Heart left ventricle (tissue), 13 donors: ENCODE measurements at regions not wholly inside any gene's neighbourhood (a gene's known extent, or its start where the extent isn't known, plus 50 kb on each side); places are given as distances from the start of the nearest gene placed in this dataset.

Experiments
- POLR2A ChIP-seq, 2 donors: fragments of 450-650 bp; IDR thresholded peaks; one replicate each; pipeline ENCODE4 v1.6.1; 2017; ENCODE audit warnings: antibody characterized with exemption in 2 of 2, mild to moderate bottlenecking in 2 of 2, moderate library complexity in 2 of 2
- TF ChIP-seq, protein P1 (sequence below), 12 donors: fragments of 200-600 bp; sonication (generic) in 4 of 12; IDR thresholded peaks; one replicate each; pipeline versions ENCODE4 v1.5.0 to v1.8.0; 2018 to 2022; ENCODE audit warnings: antibody characterized with exemption in 12 of 12, mild to moderate bottlenecking in 5 of 12
- donor health status: ischemic (EF 13 %, LVEDD 7.1; RV severe dilation, severe dysfunction).
- donor health status: DM: no; HTN: yes; CAD: no.
- donor health status: DM: no; HTN: no; CAD: no.
- donor health status: ischemic (EF 25% LVEDD 6.9; RV normal size, moderate dysfunction).
- donor health status: ischemic (EF 25% LVEDD 5.7; RV mildly dilated, moderate dysfunction).
- donor health status: ischemic (EF 35%, LVEDD 5.7; RV mildly dilated, moderate dysfunction).
- donor health status: nonischemic (EF 11% LVEDD 7.7; RV severe dilation, severe dysfunction).
- donor health status: DM: yes; HTN: yes; CAD: no.
- donor health status: PGD.
- donor health status: ischemic (EF 29% LVEDD 5.4; RV normal size, mild dysfunction).
- donor health status: nonischemic (EF 23%, LVEDD 6.1; RV moderate dilation, normal function).

DNA sequence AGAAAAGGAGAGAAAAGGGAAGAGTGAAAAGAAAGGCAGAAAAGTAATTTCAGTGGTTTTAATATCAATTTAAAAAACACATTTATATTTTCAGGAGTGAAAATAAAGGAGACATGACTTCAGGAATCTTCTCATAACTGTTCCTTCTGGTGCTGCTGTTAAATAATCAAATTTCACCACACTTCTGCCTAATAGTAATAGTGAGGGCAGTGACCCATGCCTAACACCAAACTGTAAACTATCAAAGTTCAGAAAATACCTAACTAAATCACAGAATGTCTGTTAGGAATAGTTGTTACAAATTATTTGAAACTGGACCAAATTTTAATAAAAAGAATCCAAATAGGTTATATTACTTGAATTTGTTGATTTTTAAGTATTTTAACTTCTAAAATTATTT is 169.4 kb downstream of the RPL10L start:
- TF ChIP-seq, protein P1, sequence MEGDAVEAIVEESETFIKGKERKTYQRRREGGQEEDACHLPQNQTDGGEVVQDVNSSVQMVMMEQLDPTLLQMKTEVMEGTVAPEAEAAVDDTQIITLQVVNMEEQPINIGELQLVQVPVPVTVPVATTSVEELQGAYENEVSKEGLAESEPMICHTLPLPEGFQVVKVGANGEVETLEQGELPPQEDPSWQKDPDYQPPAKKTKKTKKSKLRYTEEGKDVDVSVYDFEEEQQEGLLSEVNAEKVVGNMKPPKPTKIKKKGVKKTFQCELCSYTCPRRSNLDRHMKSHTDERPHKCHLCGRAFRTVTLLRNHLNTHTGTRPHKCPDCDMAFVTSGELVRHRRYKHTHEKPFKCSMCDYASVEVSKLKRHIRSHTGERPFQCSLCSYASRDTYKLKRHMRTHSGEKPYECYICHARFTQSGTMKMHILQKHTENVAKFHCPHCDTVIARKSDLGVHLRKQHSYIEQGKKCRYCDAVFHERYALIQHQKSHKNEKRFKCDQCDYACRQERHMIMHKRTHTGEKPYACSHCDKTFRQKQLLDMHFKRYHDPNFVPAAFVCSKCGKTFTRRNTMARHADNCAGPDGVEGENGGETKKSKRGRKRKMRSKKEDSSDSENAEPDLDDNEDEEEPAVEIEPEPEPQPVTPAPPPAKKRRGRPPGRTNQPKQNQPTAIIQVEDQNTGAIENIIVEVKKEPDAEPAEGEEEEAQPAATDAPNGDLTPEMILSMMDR (IDR thresholded peaks at IDR 0.05), result no peak
- TF ChIP-seq POLR2A (IDR thresholded peaks at IDR 0.05), result no peak
